ENCODE measurements at regions not wholly inside any gene's neighbourhood (a gene's known extent, or its start where the extent isn't known, plus 50 kb on each side); places are given as distances from the start of the nearest gene placed in this dataset.

- no peaks in the 10 kb centered on the region for H3K4me1 ChIP-seq (ENCODE audit: insufficient read depth, insufficient read length)
- H3K9ac ChIP-seq (ENCODE audit: insufficient read length, low read depth) = no peak overlapping the region
- H3K4me3 ChIP-seq (ENCODE audit: insufficient read length, low read depth) = no peak overlapping the region
- no peaks in the 10 kb centered on the region for H3K36me3 ChIP-seq (ENCODE audit: insufficient read depth, insufficient read length, low read length)
- TF ChIP-seq ZNF274 (IDR thresholded peaks at IDR 0.05; ENCODE audit: low read depth, low read length) (no peak), YY1 (IDR thresholded peaks at IDR 0.05; ENCODE audit: insufficient read depth, insufficient read length) (no peak), SUZ12 (IDR thresholded peaks at IDR 0.05; ENCODE audit: extremely low read depth, insufficient read depth, insufficient read length) (no peak)
- H3K27me3 ChIP-seq (ENCODE audit: insufficient read depth, insufficient read length) = no peaks in the 10 kb centered on the region
- no peak for DNase-seq (ENCODE audit: low read depth, low spot score)
- no peaks in the 10 kb centered on the region for H3K9me3 ChIP-seq (ENCODE audit: insufficient read depth, low read length)
These were observed 74.3 kb upstream of the IQCM start for GRCh38 chr4:149889991-149890390.

GRCh38 chr4:149890531-149890930, 74.9 kb upstream of the IQCM start:
- no peak overlapping the region for H3K9ac ChIP-seq (ENCODE audit: insufficient read length, low read depth)
- TF ChIP-seq YY1 (IDR thresholded peaks at IDR 0.05; ENCODE audit: insufficient read depth, insufficient read length) (no peak), ZNF274 (IDR thresholded peaks at IDR 0.05; ENCODE audit: low read depth, low read length) (no peak), SUZ12 (IDR thresholded peaks at IDR 0.05; ENCODE audit: extremely low read depth, insufficient read depth, insufficient read length) (no peak)
- DNase-seq (ENCODE audit: low read depth, low spot score) = no peak
- no peaks in the 10 kb centered on the region for H3K4me1 ChIP-seq (ENCODE audit: insufficient read depth, insufficient read length)
- no peaks in the 10 kb centered on the region for H3K27me3 ChIP-seq (ENCODE audit: insufficient read depth, insufficient read length)
- no peaks in the 10 kb centered on the region for H3K36me3 ChIP-seq (ENCODE audit: insufficient read depth, insufficient read length, low read length)
- no peaks in the 10 kb centered on the region for H3K9me3 ChIP-seq (ENCODE audit: insufficient read depth, low read length)
- H3K4me3 ChIP-seq (ENCODE audit: insufficient read length, low read depth) = no peak overlapping the region

- Histone ChIP-seq H3K9me3 (ENCODE audit: insufficient read depth, low read length) (no peaks in the 10 kb centered on the region), H3K4me1 (ENCODE audit: insufficient read depth, insufficient read length) (no peaks in the 10 kb centered on the region), H3K4me3 (ENCODE audit: insufficient read length, low read depth) (no peak overlapping the region), H3K36me3 (ENCODE audit: insufficient read depth, insufficient read length, low read length) (no peaks in the 10 kb centered on the region), H3K27me3 (ENCODE audit: insufficient read depth, insufficient read length) (no peaks in the 10 kb centered on the region), H3K9ac (ENCODE audit: insufficient read length, low read depth) (no peak overlapping the region)
- TF ChIP-seq ZNF274 (IDR thresholded peaks at IDR 0.05; ENCODE audit: low read depth, low read length) (no peak), SUZ12 (IDR thresholded peaks at IDR 0.05; ENCODE audit: extremely low read depth, insufficient read depth, insufficient read length) (no peak), YY1 (IDR thresholded peaks at IDR 0.05; ENCODE audit: insufficient read depth, insufficient read length) (no peak)
- no peak for DNase-seq (ENCODE audit: low read depth, low spot score)
These were observed 75.8 kb upstream of the IQCM start for GRCh38 chr4:149891426-149891825.

- no peak overlapping the region for H3K4me3 ChIP-seq (ENCODE audit: insufficient read length, low read depth)
- no peaks in the 10 kb centered on the region for H3K27me3 ChIP-seq (ENCODE audit: insufficient read depth, insufficient read length)
- DNase-seq (ENCODE audit: low read depth, low spot score) = no peak
These were observed 80.8 kb upstream of the IQCM start for GRCh38 chr4:149896432-149896831.

GRCh38 chr4:149897783-149898182, 82.1 kb upstream of the IQCM start:
- Histone ChIP-seq H3K27me3 (ENCODE audit: insufficient read depth, insufficient read length) (no peaks in the 10 kb centered on the region), H3K4me3 (ENCODE audit: insufficient read length, low read depth) (no peak overlapping the region), H3K4me1 (ENCODE audit: insufficient read depth, insufficient read length) (no peaks in the 10 kb centered on the region), H3K9ac (ENCODE audit: insufficient read length, low read depth) (no peak overlapping the region), H3K36me3 (ENCODE audit: insufficient read depth, insufficient read length, low read length) (no peaks in the 10 kb centered on the region), H3K9me3 (ENCODE audit: insufficient read depth, low read length) (no peaks in the 10 kb centered on the region)
- peak; percentile 5 for DNase-seq (ENCODE audit: low read depth, low spot score)
- TF ChIP-seq SUZ12 (IDR thresholded peaks at IDR 0.05; ENCODE audit: extremely low read depth, insufficient read depth, insufficient read length) = no peak
- no peak for TF ChIP-seq ZNF274 (IDR thresholded peaks at IDR 0.05; ENCODE audit: low read depth, low read length)
- no peak for TF ChIP-seq YY1 (IDR thresholded peaks at IDR 0.05; ENCODE audit: insufficient read depth, insufficient read length)

More at GRCh38 chr4:149896432-149896831, 80.8 kb upstream of the IQCM start:
- no peaks in the 10 kb centered on the region for H3K9me3 ChIP-seq (ENCODE audit: insufficient read depth, low read length)
- H3K4me1 ChIP-seq (ENCODE audit: insufficient read depth, insufficient read length) = no peaks in the 10 kb centered on the region
- no peak overlapping the region for H3K9ac ChIP-seq (ENCODE audit: insufficient read length, low read depth)
- H3K36me3 ChIP-seq (ENCODE audit: insufficient read depth, insufficient read length, low read length) = no peaks in the 10 kb centered on the region
- no peak for TF ChIP-seq YY1 (IDR thresholded peaks at IDR 0.05; ENCODE audit: insufficient read depth, insufficient read length)
- no peak for TF ChIP-seq ZNF274 (IDR thresholded peaks at IDR 0.05; ENCODE audit: low read depth, low read length)
- no peak for TF ChIP-seq SUZ12 (IDR thresholded peaks at IDR 0.05; ENCODE audit: extremely low read depth, insufficient read depth, insufficient read length)

GRCh38 chr4:149901128-149901527, 85.5 kb upstream of the IQCM start:
- H3K27me3 ChIP-seq (ENCODE audit: insufficient read depth, insufficient read length) = no peaks in the 10 kb centered on the region
- H3K36me3 ChIP-seq (ENCODE audit: insufficient read depth, insufficient read length, low read length) = no peaks in the 10 kb centered on the region
- H3K9ac ChIP-seq (ENCODE audit: insufficient read length, low read depth) = no peak overlapping the region
- H3K9me3 ChIP-seq (ENCODE audit: insufficient read depth, low read length) = no peaks in the 10 kb centered on the region
- DNase-seq (ENCODE audit: low read depth, low spot score) = no peak
- H3K4me3 ChIP-seq (ENCODE audit: insufficient read length, low read depth) = no peak overlapping the region
- no peak for TF ChIP-seq YY1 (IDR thresholded peaks at IDR 0.05; ENCODE audit: insufficient read depth, insufficient read length)
- TF ChIP-seq SUZ12 (IDR thresholded peaks at IDR 0.05; ENCODE audit: extremely low read depth, insufficient read depth, insufficient read length) = no peak
- TF ChIP-seq ZNF274 (IDR thresholded peaks at IDR 0.05; ENCODE audit: low read depth, low read length) = no peak
- no peaks in the 10 kb centered on the region for H3K4me1 ChIP-seq (ENCODE audit: insufficient read depth, insufficient read length)

GRCh38 chr4:149902242-149902641, 86.6 kb upstream of the IQCM start:
- Histone ChIP-seq H3K9ac (ENCODE audit: insufficient read length, low read depth) (no peak overlapping the region), H3K4me1 (ENCODE audit: insufficient read depth, insufficient read length) (no peaks in the 10 kb centered on the region), H3K27me3 (ENCODE audit: insufficient read depth, insufficient read length) (no peaks in the 10 kb centered on the region), H3K4me3 (ENCODE audit: insufficient read length, low read depth) (no peak overlapping the region), H3K36me3 (ENCODE audit: insufficient read depth, insufficient read length, low read length) (no peaks in the 10 kb centered on the region), H3K9me3 (ENCODE audit: insufficient read depth, low read length) (no peaks in the 10 kb centered on the region)
- TF ChIP-seq ZNF274 (IDR thresholded peaks at IDR 0.05; ENCODE audit: low read depth, low read length) = no peak
- no peak for TF ChIP-seq YY1 (IDR thresholded peaks at IDR 0.05; ENCODE audit: insufficient read depth, insufficient read length)
- TF ChIP-seq SUZ12 (IDR thresholded peaks at IDR 0.05; ENCODE audit: extremely low read depth, insufficient read depth, insufficient read length) = no peak
- no peak for DNase-seq (ENCODE audit: low read depth, low spot score)
